Caco-2 (cell line): ENCODE measurements at regions not wholly inside any gene's neighbourhood (a gene's known extent, or its start where the extent isn't known, plus 50 kb on each side); places are given as distances from the start of the nearest gene placed in this dataset.

ENCODE experiments used
- BruUV-seq: library from RNA; stranded (reverse); fragments of 400-500 nt; replicated peaks from 2 replicates; lab custom pipeline; 2021; lab: Mats Ljungman, UMichigan
- CTCF ChIA-PET: fragments of 300-600 bp; sonication (Branson Sonifier 250); formaldehyde crosslinking; loops from one replicate; lab custom pipeline; 2022; ENCODE audit warnings: antibody characterized with exemption; lab: Charles Lee
- POLR2A ChIA-PET: fragments of 300-600 bp; sonication (Branson Sonifier 250); formaldehyde crosslinking; loops from one replicate; lab custom pipeline; 2022; ENCODE audit warnings: antibody characterized with exemption; lab: Charles Lee
- DNase-seq, 2 experiments: peaks; one replicate each; pipeline versions ENCODE4 v3.0.0 to v3.0.0-alpha.2; 2020 to 2022
- H3K27me3 ChIP-seq: replicated peaks from 2 replicates; pipeline ENCODE4 v1.6.0; 2011; ENCODE audit warnings: low read length; ENCODE audit not compliant: control insufficient read depth, insufficient read depth
- H3K36me3 ChIP-seq: 2 replicates; pipeline ENCODE4 v1.5.1; 2011; ENCODE audit warnings: low read length; ENCODE audit not compliant: control insufficient read depth, insufficient read depth
- H3K4me1 ChIP-seq: fragments of 250-450 bp; sonication (Bioruptor Pico); 2 replicates; pipeline ENCODE4 v1.5.1; 2020; ENCODE audit warnings: mild to moderate bottlenecking
- H3K4me3 ChIP-seq: 2 replicates; pipeline ENCODE4 v1.5.1; 2011; ENCODE audit warnings: low read depth, mild to moderate bottlenecking, control low read depth, low read length
- H3K9me3 ChIP-seq: fragments of 250-450 bp; sonication (Bioruptor Pico); 2 replicates; pipeline ENCODE4 v1.5.1; 2020; ENCODE audit warnings: mild to moderate bottlenecking, moderate library complexity
- H3K27ac Mint-ChIP-seq: one replicate; pipeline ENCODE4 v1.8.0; 2022; ENCODE audit warnings: mixed read lengths; ENCODE audit not compliant: unreplicated experiment
- H3K27me3 Mint-ChIP-seq: one replicate; pipeline ENCODE4 v1.8.0; 2022; ENCODE audit warnings: mixed read lengths; ENCODE audit not compliant: insufficient read depth, unreplicated experiment
- H3K36me3 Mint-ChIP-seq: one replicate; pipeline ENCODE4 v1.8.0; 2022; ENCODE audit warnings: mild to moderate bottlenecking, mixed read lengths; ENCODE audit not compliant: insufficient read depth, unreplicated experiment
- H3K4me1 Mint-ChIP-seq: one replicate; pipeline ENCODE4 v1.8.0; 2022; ENCODE audit warnings: low read depth, mixed read lengths; ENCODE audit not compliant: unreplicated experiment
- H3K4me3 Mint-ChIP-seq: one replicate; pipeline ENCODE4 v1.8.0; 2022; ENCODE audit warnings: mild to moderate bottlenecking, moderate library complexity, mixed read lengths; ENCODE audit not compliant: unreplicated experiment
- H3K9me3 Mint-ChIP-seq: one replicate; pipeline ENCODE4 v1.8.0; 2022; ENCODE audit warnings: mixed read lengths; ENCODE audit not compliant: unreplicated experiment
- CTCF ChIP-seq, 2 experiments: fragments of 200-600 bp in 1 of 2; IDR thresholded peaks; 1 replicate in 1 of 2; 2 replicates in 1 of 2; pipeline versions ENCODE4 v1.5.1 to v1.8.0; 2011 to 2022; ENCODE audit warnings: antibody characterized with exemption in 1 of 2, control low read depth in 1 of 2, inconsistent platforms in 1 of 2, low read depth in 1 of 2, low read length in 1 of 2, mild to moderate bottlenecking in 1 of 2, moderate library complexity in 1 of 2; ENCODE audit not compliant: insufficient read depth in 1 of 2, severe bottlenecking in 1 of 2, unreplicated experiment in 1 of 2
- intact Hi-C: fragments of 100-400 bp; cut with micrococcal nuclease; formaldehyde crosslinking; loops from one replicate; pipeline ENCODE4 v1.10.0; 2022; ENCODE audit not compliant: unreplicated experiment

GRCh38 chr9:65411901-65412300 is 126.9 kb upstream of the FOXD4L5 start:
- no peak overlapping the region for H3K27ac Mint-ChIP-seq
- no peaks in the 10 kb centered on the region for H3K27me3 ChIP-seq
- H3K4me1 ChIP-seq, result no peaks in the 10 kb centered on the region
- CTCF ChIA-PET, result no interaction called here
- intact Hi-C loops, result no loop called here
- no peaks in the 10 kb centered on the region for H3K36me3 ChIP-seq
- TF ChIP-seq CTCF (IDR thresholded peaks at IDR 0.05; ENCODE audit: insufficient read depth in 1 of 2, low read depth in 1 of 2, low read length in 1 of 2, severe bottlenecking in 1 of 2, unreplicated experiment in 1 of 2), result no peak
- POLR2A ChIA-PET, result no interaction called here
- no peak overlapping the region for H3K4me3 Mint-ChIP-seq
- H3K4me1 Mint-ChIP-seq, result no peaks in the 10 kb centered on the region
- no TSS peak for BruUV-seq
- no peak overlapping the region for H3K4me3 ChIP-seq
- no peak for DNase-seq
- no peaks in the 10 kb centered on the region for H3K9me3 Mint-ChIP-seq
- no peaks in the 10 kb centered on the region for H3K9me3 ChIP-seq
- no peaks in the 10 kb centered on the region for H3K36me3 Mint-ChIP-seq
- H3K27me3 Mint-ChIP-seq, result peaks cover 3% of the 10 kb centered on the region

GRCh38 chr9:65411336-65411735 is 126.3 kb upstream of the FOXD4L5 start:
- Histone ChIP-seq H3K27me3 (no peaks in the 10 kb centered on the region), H3K4me1 (no peaks in the 10 kb centered on the region), H3K9me3 (no peaks in the 10 kb centered on the region), H3K4me3 (no peak overlapping the region), H3K36me3 (no peaks in the 10 kb centered on the region)
- intact Hi-C loops, result no loop called here
- H3K36me3 Mint-ChIP-seq, result no peaks in the 10 kb centered on the region
- H3K4me1 Mint-ChIP-seq, result no peaks in the 10 kb centered on the region
- no peak overlapping the region for H3K27ac Mint-ChIP-seq
- no peak overlapping the region for H3K4me3 Mint-ChIP-seq
- no peaks in the 10 kb centered on the region for H3K9me3 Mint-ChIP-seq
- BruUV-seq, result no TSS peak
- ChIA-PET POLR2A (no interaction called here), CTCF (no interaction called here)
- DNase-seq, result no peak
- no peak for TF ChIP-seq CTCF (IDR thresholded peaks at IDR 0.05; ENCODE audit: insufficient read depth in 1 of 2, low read depth in 1 of 2, low read length in 1 of 2, severe bottlenecking in 1 of 2, unreplicated experiment in 1 of 2)
- H3K27me3 Mint-ChIP-seq, result peaks cover 3% of the 10 kb centered on the region

GRCh38 chr9:65410926-65411325 is 125.9 kb upstream of the FOXD4L5 start:
- Mint-ChIP-seq H3K4me3 (no peak overlapping the region), H3K27ac (no peak overlapping the region), H3K36me3 (no peaks in the 10 kb centered on the region), H3K27me3 (peaks cover 3% of the 10 kb centered on the region), H3K4me1 (no peaks in the 10 kb centered on the region), H3K9me3 (no peaks in the 10 kb centered on the region)
- POLR2A ChIA-PET, result no interaction called here
- no peak for TF ChIP-seq CTCF (IDR thresholded peaks at IDR 0.05; ENCODE audit: insufficient read depth in 1 of 2, low read depth in 1 of 2, low read length in 1 of 2, severe bottlenecking in 1 of 2, unreplicated experiment in 1 of 2)
- H3K36me3 ChIP-seq, result no peaks in the 10 kb centered on the region
- CTCF ChIA-PET, result no interaction called here
- no peaks in the 10 kb centered on the region for H3K9me3 ChIP-seq
- intact Hi-C loops, result no loop called here
- no peaks in the 10 kb centered on the region for H3K4me1 ChIP-seq
- H3K4me3 ChIP-seq, result no peak overlapping the region
- no peak for DNase-seq
- BruUV-seq, result no TSS peak
- H3K27me3 ChIP-seq, result no peaks in the 10 kb centered on the region
